K562 (cell line): ENCODE measurements at regions not wholly inside any gene's neighbourhood (a gene's known extent, or its start where the extent isn't known, plus 50 kb on each side); places are given as distances from the start of the nearest gene placed in this dataset.

Experiments
- ATAC-seq: fragments of 200-7000 bp; cut with Tn5 transposase; 3 replicates; pipeline ENCODE4 v1.9.1; 2020; ENCODE audit warnings: moderate library complexity
- BruUV-seq: library from RNA; stranded (reverse); fragments of 400-500 nt; replicated peaks from 2 replicates; lab custom pipeline; 2021; lab: Mats Ljungman, UMichigan
- CTCF ChIA-PET: fragments of 300-600 bp; formaldehyde crosslinking; extraction: SDS; loops from one replicate; lab custom pipeline; 2021; ENCODE audit warnings: low intra/inter-chr PET ratio; lab: Yijun Ruan, JAX
- POLR2A ChIA-PET: fragments of 300-600, 350-650 bp; sonication (Branson Sonifier 250); formaldehyde crosslinking; extraction: SDS; loops from one replicate; lab custom pipeline; 2021; ENCODE audit warnings: antibody characterized with exemption, inconsistent platforms; lab: Yijun Ruan, JAX
- DNase-seq, 4 experiments: peaks; one replicate each; pipeline versions ENCODE4 v3.0.0 to v3.0.0-alpha.2; 2011 to 2018; ENCODE audit warnings: low spot score in 3 of 4, mixed read lengths in 3 of 4; ENCODE audit errors: extremely low read depth in 1 of 4
- FAIRE-seq: peaks from 2 replicates; lab custom pipeline; 2011; peaks lifted over from hg19 to GRCh38; lab: Jason Lieb, UNC
- H2AFZ ChIP-seq: 2 replicates; pipeline ENCODE4 v1.6.0; 2011; ENCODE audit warnings: low read depth, low read length, control low read depth, inconsistent platforms
- H3K27ac ChIP-seq: fragments of 200-600 bp; 3 replicates; pipeline ENCODE4 v1.8.0; 2011; ENCODE audit warnings: low read depth, mild to moderate bottlenecking, control low read depth, inconsistent platforms, low read length, moderate library complexity, mixed read lengths; ENCODE audit errors: extremely low read depth
- H3K27me3 ChIP-seq, 2 experiments: fragments of 300-600 bp in 1 of 2; 2 replicates in 1 of 2; 3 replicates in 1 of 2; pipeline versions ENCODE4 v1.6.0 to v1.8.0; 2011; ENCODE audit warnings: inconsistent platforms in 2 of 2, low read length in 2 of 2, mild to moderate bottlenecking in 1 of 2, mixed read lengths in 1 of 2, moderate library complexity in 1 of 2; ENCODE audit not compliant: control insufficient read depth in 2 of 2, insufficient read depth in 2 of 2
- H3K36me3 ChIP-seq: fragments of 300-600 bp; 3 replicates; pipeline ENCODE4 v1.8.0; 2011; ENCODE audit warnings: mild to moderate bottlenecking, low read length, inconsistent platforms; ENCODE audit not compliant: control insufficient read depth, insufficient read depth
- H3K4me1 ChIP-seq, 2 experiments: fragments of 200-600 bp in 1 of 2; replicated peaks in 1 of 2; 2 replicates in 1 of 2; 3 replicates in 1 of 2; pipeline versions ENCODE4 v1.5.1 to v1.8.0; 2011; ENCODE audit warnings: inconsistent platforms in 2 of 2, low read length in 2 of 2, mild to moderate bottlenecking in 1 of 2, mixed read lengths in 1 of 2, moderate library complexity in 1 of 2; ENCODE audit not compliant: control insufficient read depth in 2 of 2, insufficient read depth in 2 of 2
- H3K4me2 ChIP-seq: 2 replicates; pipeline ENCODE4 v1.6.1; 2011; ENCODE audit warnings: low read length, control low read depth, inconsistent platforms, mixed read lengths; ENCODE audit not compliant: insufficient read depth
- H3K4me3 ChIP-seq: fragments of 200-600 bp; sonication (generic), shearing (Covaris generic); 2 replicates; pipeline ENCODE4 v1.5.1; 2016; ENCODE audit warnings: control low read depth, inconsistent platforms
- H3K79me2 ChIP-seq: fragments of 200-600 bp; 3 replicates; pipeline ENCODE4 v1.8.0; 2011; ENCODE audit warnings: low read length, inconsistent platforms; ENCODE audit not compliant: control insufficient read depth, insufficient read depth
- H3K9ac ChIP-seq, 2 experiments: 2 replicates each; pipeline versions ENCODE4 v1.6.0 to v1.6.1; 2011; ENCODE audit warnings: low read depth in 2 of 2, low read length in 2 of 2, control low read depth in 1 of 2, inconsistent platforms in 1 of 2, mild to moderate bottlenecking in 1 of 2, mixed read lengths in 1 of 2; ENCODE audit not compliant: insufficient read depth in 1 of 2
- H3K9me1 ChIP-seq: one replicate; pipeline ENCODE4 v1.6.0; 2011; ENCODE audit warnings: inconsistent platforms, mild to moderate bottlenecking, low read length, moderate library complexity; ENCODE audit not compliant: control insufficient read depth, insufficient read depth
- H3K9me3 ChIP-seq: replicated peaks from 2 replicates; pipeline ENCODE4 v1.5.1; 2011; ENCODE audit warnings: low read depth, low read length, inconsistent platforms; ENCODE audit not compliant: control insufficient read depth, insufficient read depth
- H4K20me1 ChIP-seq: replicated peaks from 2 replicates; pipeline ENCODE4 v1.6.1; 2011; ENCODE audit warnings: low read length, inconsistent platforms, mixed read lengths; ENCODE audit not compliant: control insufficient read depth, insufficient read depth
- ADNP ChIP-seq: fragments of 200-800 bp; sonication (Bioruptor generic); IDR thresholded peaks from 2 replicates; pipeline ENCODE4 v1.6.1; 2016; ENCODE audit warnings: missing genetic modification characterization, missing compliant biosample characterization
- CCAR2 ChIP-seq: fragments of 200-400 bp; formaldehyde crosslinking; IDR thresholded peaks from 2 replicates; pipeline ENCODE4 v1.6.1; 2017; ENCODE audit warnings: mild to moderate bottlenecking, low read depth, low read length
- FOXM1 ChIP-seq, 2 experiments: fragments of 450-650 bp in 1 of 2; sonication (generic) in 1 of 2; formaldehyde crosslinking in 1 of 2; IDR thresholded peaks; 2 replicates each; pipeline versions ENCODE4 v1.6.1 to v1.9.0; 2017 to 2022; ENCODE audit warnings: low read depth in 2 of 2, mild to moderate bottlenecking in 2 of 2, missing genetic modification reagents in 1 of 2, moderate library complexity in 1 of 2
- JUND ChIP-seq, 2 experiments: IDR thresholded peaks; 2 replicates in 1 of 2; 3 replicates in 1 of 2; pipeline ENCODE4 v1.6.1; 2011; ENCODE audit warnings: borderline replicate concordance in 2 of 2, low read depth in 2 of 2, low read length in 2 of 2, improper control_type of control experiment in 1 of 2, missing biosample characterization in 1 of 2, missing genetic modification characterization in 1 of 2, missing genetic modification reagents in 1 of 2
- KHSRP ChIP-seq: fragments of 450-650 bp; IDR thresholded peaks from 2 replicates; pipeline ENCODE4 v1.6.1; 2017
- POLR2AphosphoS5 ChIP-seq: IDR thresholded peaks from 2 replicates; pipeline ENCODE4 v1.6.1; 2011; ENCODE audit warnings: mild to moderate bottlenecking, low read depth, low read length, moderate library complexity; ENCODE audit not compliant: control insufficient read depth, insufficient read depth
- PRMT5 ChIP-seq: sonication (generic); formaldehyde crosslinking; IDR thresholded peaks from 2 replicates; pipeline ENCODE4 v1.5.0; 2020; ENCODE audit warnings: missing genetic modification reagents
- YBX1 ChIP-seq: fragments of 450-650 bp; IDR thresholded peaks from 2 replicates; pipeline ENCODE4 v1.7.1; 2016; ENCODE audit warnings: mild to moderate bottlenecking
- ZNF436 ChIP-seq: fragments of 250-450, 450-650 bp; sonication (Bioruptor Pico); formaldehyde crosslinking; IDR thresholded peaks from 2 replicates; pipeline ENCODE4 v1.7.0; 2020; ENCODE audit warnings: mild to moderate bottlenecking
- WGBS: fragments of 100-300 bp; shearing (Covaris generic); methylation state at CpG from one replicate; pipeline ENCODE4 v1.1.6; 2016; ENCODE audit warnings: low coverage, mixed read lengths; ENCODE audit not compliant: insufficient coverage; ENCODE audit errors: missing lambda C conversion rate; 5-methylcytosine and 5-hydroxymethylcytosine counted together
- in situ Hi-C: fragments of 300-500 bp; cut with MboI; formaldehyde crosslinking; loops from 4 replicates; pipeline ENCODE4 v1.15.0; 2018; ENCODE audit warnings: inconsistent platforms, mixed read lengths
- intact Hi-C: fragments of 100-400 bp; cut with micrococcal nuclease; formaldehyde crosslinking; loops from 2 replicates; pipeline ENCODE4 v1.14.2; 2022

DNA sequence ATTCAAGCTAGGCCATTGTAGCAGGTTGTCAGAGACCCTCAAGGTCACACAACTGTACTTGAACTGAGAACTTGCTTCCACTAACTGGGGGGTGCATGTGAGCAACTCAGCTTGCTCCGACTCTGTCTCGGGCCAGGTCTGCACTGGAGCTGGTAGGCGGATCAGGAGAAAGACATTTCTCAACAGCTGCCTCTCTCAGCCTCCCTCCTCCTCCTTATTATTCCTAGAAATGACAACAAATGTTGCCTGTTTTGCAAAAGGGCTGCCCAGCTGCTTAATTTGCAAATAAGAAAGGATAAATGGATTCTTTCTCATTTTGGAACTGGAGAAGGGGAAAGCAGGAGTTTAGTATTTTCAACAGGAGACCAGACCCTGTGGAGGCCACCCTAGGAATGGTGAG, 140.5 kb downstream of the RHOU start:
- H3K79me2 ChIP-seq, result no peaks in the 10 kb centered on the region
- in situ Hi-C loops, result no loop called here
- H3K36me3 ChIP-seq, result no peaks in the 10 kb centered on the region
- intact Hi-C loops, result no loop called here
- H3K9me3 ChIP-seq, result no peaks in the 10 kb centered on the region
- no peak for FAIRE-seq
- TF ChIP-seq KHSRP (no peak), JUND (IDR thresholded peaks at IDR 0.05; ENCODE audit: borderline replicate concordance, low read depth, low read length) (no peak), JUND (tag; IDR thresholded peaks at IDR 0.05; ENCODE audit: borderline replicate concordance, low read depth, low read length) (no peak), YBX1 (no peak), PRMT5 (no peak), FOXM1 (IDR thresholded peaks at IDR 0.05; ENCODE audit: low read depth) (no peak), FOXM1 (CRISPR knock-in tag; IDR thresholded peaks at IDR 0.05; ENCODE audit: low read depth) (no peak), ADNP (tag) (no peak), POLR2AphosphoS5 (no peak), ZNF436 (no peak), CCAR2 (no peak)
- H3K9me1 ChIP-seq, result no peaks in the 10 kb centered on the region
- no peak overlapping the region for H3K4me2 ChIP-seq
- ChIA-PET POLR2A (no interaction called here), CTCF (no interaction called here)
- H3K4me1 ChIP-seq, result no peaks in the 10 kb centered on the region
- 0% methylated on average over 3 of the region's 3 CpGs for WGBS
- DNase-seq, result no peak
- no TSS peak for BruUV-seq
- 0 out of 2 replicates have a peak, but pooled peaks cover 5% of the 10 kb centered on the region for H4K20me1 ChIP-seq
- H3K27me3 ChIP-seq, result peaks cover 9 to 32% of the 10 kb centered on the region in 2 experiments
- no peak overlapping the region for H3K4me3 ChIP-seq
- H2AFZ ChIP-seq, result no peak overlapping the region
- no peak overlapping the region for H3K27ac ChIP-seq
- H3K9ac ChIP-seq, result no peak overlapping the region
- no peak for ATAC-seq
